ENCODE measurements at regions not wholly inside any gene's neighbourhood (a gene's known extent, or its start where the extent isn't known, plus 50 kb on each side); places are given as distances from the start of the nearest gene placed in this dataset.

DNA sequence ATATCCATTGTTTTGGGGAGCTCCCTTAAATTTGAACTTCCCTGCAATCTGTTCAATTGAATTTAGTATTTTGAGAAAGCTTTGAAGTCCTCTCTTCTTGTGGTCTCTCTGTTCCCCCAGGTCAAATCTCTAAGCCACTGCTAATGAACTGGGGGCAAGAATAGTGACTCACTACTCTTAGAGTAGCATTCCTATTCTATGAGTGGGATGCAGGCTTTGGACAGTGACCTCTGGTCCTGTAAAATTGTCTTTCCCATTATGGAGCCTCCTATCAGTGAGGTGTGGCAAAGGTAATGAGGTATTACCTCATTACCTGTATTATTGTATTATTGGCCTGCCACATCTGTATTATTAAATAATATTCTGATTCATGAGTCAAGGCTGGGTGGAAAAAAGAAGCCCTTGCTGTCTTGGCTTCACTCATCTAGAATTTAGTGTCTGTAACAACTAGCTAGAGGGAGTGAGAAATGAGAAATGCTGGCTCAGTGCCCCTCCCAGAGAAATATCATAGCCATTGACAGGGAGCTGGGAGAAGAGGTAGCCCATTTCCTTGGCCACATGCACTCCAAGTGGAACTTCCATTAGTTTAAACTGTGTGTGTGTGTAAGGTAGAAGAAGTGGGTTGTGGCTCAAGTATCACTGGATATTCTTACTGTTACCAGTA lies 393.9 kb upstream of the CTSO start:
- no peak for TF ChIP-seq POLR2A (IDR thresholded peaks at IDR 0.05; ENCODE audit: low read depth, low read length)
- TF ChIP-seq POLR2AphosphoS5 (IDR thresholded peaks at IDR 0.05; ENCODE audit: low read depth, low read length): no peak
- TF ChIP-seq TAF1 (IDR thresholded peaks at IDR 0.05; ENCODE audit: borderline replicate concordance, low read depth, low read length): no peak
